CD4-positive, alpha-beta memory T cell (primary cell): ENCODE measurements at regions not wholly inside any gene's neighbourhood (a gene's known extent, or its start where the extent isn't known, plus 50 kb on each side); places are given as distances from the start of the nearest gene placed in this dataset.

Experiments used
- CTCF ChIA-PET: fragments of 350-600 bp; sonication (Branson Sonifier 250); formaldehyde crosslinking; loops from one replicate; lab custom pipeline; 2021; ENCODE audit warnings: inconsistent platforms; ENCODE audit not compliant: partially characterized antibody; lab: Charles Lee
- POLR2A ChIA-PET: fragments of 350-600 bp; sonication (Branson Sonifier 250); formaldehyde crosslinking; loops from one replicate; lab custom pipeline; 2021; ENCODE audit not compliant: partially characterized antibody; lab: Charles Lee
- DNase-seq, 5 donors: peaks; one replicate each; pipeline versions ENCODE4 v3.0.0 to v3.0.0-alpha.2; 2020 to 2022; ENCODE audit warnings: mixed read lengths in 1 of 5
- H3K27ac ChIP-seq: one replicate; pipeline ENCODE4 v1.7.0; 2013; ENCODE audit warnings: low read depth, low read length
- H3K27me3 ChIP-seq: 2 replicates; pipeline ENCODE4 v1.7.0; 2013; ENCODE audit warnings: mild to moderate bottlenecking, low read length, moderate library complexity; ENCODE audit not compliant: insufficient read depth
- H3K36me3 ChIP-seq: 2 replicates; pipeline ENCODE4 v1.7.0; 2013; ENCODE audit warnings: mild to moderate bottlenecking, low read length, moderate library complexity; ENCODE audit not compliant: insufficient read depth
- H3K4me1 ChIP-seq: 2 replicates; pipeline ENCODE4 v1.7.0; 2013; ENCODE audit warnings: mild to moderate bottlenecking, low read length, moderate library complexity; ENCODE audit not compliant: insufficient read depth
- H3K4me3 ChIP-seq, 2 donors: one replicate each; pipeline ENCODE4 v1.7.0; 2013; ENCODE audit warnings: low read length in 2 of 2, mild to moderate bottlenecking in 1 of 2
- H3K9me3 ChIP-seq, 2 donors: one replicate each; pipeline ENCODE4 v1.7.0; 2013; ENCODE audit warnings: low read length in 2 of 2, control low read depth in 1 of 2; ENCODE audit not compliant: control insufficient read depth in 1 of 2
- H3K27ac Mint-ChIP-seq, 7 donors: one replicate each; pipeline ENCODE4 v1.8.0; 2020 to 2021; ENCODE audit warnings: mixed read lengths in 7 of 7, mild to moderate bottlenecking in 6 of 7, inconsistent platforms in 3 of 7, moderate library complexity in 3 of 7
- H3K27me3 Mint-ChIP-seq, 2 donors: one replicate each; pipeline ENCODE4 v1.8.0; 2020 to 2021; ENCODE audit warnings: mixed read lengths in 2 of 2
- H3K36me3 Mint-ChIP-seq, 2 donors: one replicate each; pipeline ENCODE4 v1.8.0; 2020 to 2021; ENCODE audit warnings: mixed read lengths in 2 of 2, inconsistent platforms in 1 of 2, mild to moderate bottlenecking in 1 of 2
- H3K4me1 Mint-ChIP-seq, 4 donors: one replicate each; pipeline ENCODE4 v1.8.0; 2020 to 2021; ENCODE audit warnings: mixed read lengths in 4 of 4, mild to moderate bottlenecking in 1 of 4
- H3K4me3 Mint-ChIP-seq, 8 donors: one replicate each; pipeline ENCODE4 v1.8.0; 2020 to 2021; ENCODE audit warnings: mixed read lengths in 8 of 8, mild to moderate bottlenecking in 7 of 8, moderate library complexity in 6 of 8, inconsistent platforms in 3 of 8
- H3K9me3 Mint-ChIP-seq, 8 donors: one replicate each; pipeline ENCODE4 v1.8.0; 2020 to 2021; ENCODE audit warnings: mixed read lengths in 8 of 8, mild to moderate bottlenecking in 5 of 8, inconsistent platforms in 3 of 8, moderate library complexity in 1 of 8
- intact Hi-C: fragments of 100-400 bp; cut with micrococcal nuclease; formaldehyde crosslinking; loops from one replicate; pipeline ENCODE4 v1.15.1; 2023

DNA sequence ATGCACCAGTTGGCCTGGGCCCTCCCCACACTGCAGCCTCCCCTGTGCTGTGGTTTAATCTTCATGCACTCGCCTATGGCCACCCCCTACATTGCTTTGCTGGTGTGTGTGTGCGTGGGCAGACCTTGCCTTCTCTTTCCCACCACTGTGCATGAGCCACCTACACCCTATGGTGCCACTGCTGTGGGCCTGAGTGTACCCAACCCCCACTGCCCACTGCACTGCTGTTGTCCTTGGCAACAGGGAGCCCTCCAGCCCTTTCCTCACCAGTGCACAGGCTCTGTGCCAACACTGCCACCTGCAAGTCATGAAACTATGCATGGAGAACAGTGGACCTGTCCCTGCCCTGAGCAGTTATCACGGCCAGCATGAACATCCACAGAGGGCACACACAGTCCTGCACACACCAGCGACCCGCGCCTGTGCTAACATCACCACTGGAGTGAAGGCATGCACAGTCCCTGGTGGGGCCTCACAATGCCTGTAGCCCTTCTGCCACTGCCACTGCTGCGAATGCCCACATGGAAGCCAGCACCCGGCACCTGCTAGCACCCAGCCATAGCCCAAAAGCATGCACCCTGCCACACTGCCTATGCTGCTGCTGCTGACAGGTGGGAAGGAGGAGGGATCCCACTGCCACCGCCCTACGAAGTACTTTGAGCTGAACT lies 237.8 kb upstream of the ARSJ start:
- CTCF ChIA-PET, result no interaction called here
- peaks cover 1 to 2% of the 10 kb centered on the region in 2 donors for H3K27me3 Mint-ChIP-seq
- Histone ChIP-seq H3K27ac (no peak overlapping the region), H3K9me3 (no peaks in the 10 kb centered on the region), H3K4me1 (no peaks in the 10 kb centered on the region), H3K4me3 (no peak overlapping the region), H3K36me3 (no peaks in the 10 kb centered on the region), H3K27me3 (no peaks in the 10 kb centered on the region)
- no peak overlapping the region for H3K4me3 Mint-ChIP-seq
- no peaks in the 10 kb centered on the region for H3K36me3 Mint-ChIP-seq
- DNase-seq, result no peak
- no peaks in the 10 kb centered on the region for H3K4me1 Mint-ChIP-seq
- H3K9me3 Mint-ChIP-seq, result no peaks in the 10 kb centered on the region
- POLR2A ChIA-PET, result no interaction called here
- H3K27ac Mint-ChIP-seq, result no peak overlapping the region
- intact Hi-C loops, result no loop called here

DNA sequence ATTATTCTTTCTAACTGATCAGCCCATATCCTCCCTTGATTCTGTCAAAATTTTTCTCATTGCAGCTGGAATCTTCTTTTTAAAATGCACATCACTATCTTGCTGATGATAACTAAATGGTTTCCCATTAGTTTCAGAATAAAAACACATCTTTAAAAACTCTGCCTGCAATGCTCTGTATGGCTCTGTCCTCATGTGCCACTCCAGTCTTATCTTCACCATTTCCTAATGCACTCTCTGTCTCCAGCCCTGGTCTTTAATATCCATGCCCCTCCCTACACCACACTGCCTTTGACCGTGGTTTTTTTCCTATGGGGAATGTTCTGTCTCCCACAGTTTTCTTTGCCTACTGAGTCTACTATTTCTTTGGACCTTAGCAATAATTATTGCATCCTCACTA lies 244.1 kb upstream of the ARSJ start:
- H3K27me3 Mint-ChIP-seq, result no peaks in the 10 kb centered on the region
- peak overlapping the region in 1 of 7 donors; percentile 63 for H3K27ac Mint-ChIP-seq
- Histone ChIP-seq H3K4me3 (no peak overlapping the region), H3K36me3 (no peaks in the 10 kb centered on the region), H3K9me3 (no peaks in the 10 kb centered on the region), H3K4me1 (no peaks in the 10 kb centered on the region), H3K27me3 (no peaks in the 10 kb centered on the region), H3K27ac (no peak overlapping the region)
- POLR2A ChIA-PET, result no interaction called here
- H3K4me1 Mint-ChIP-seq, result no peaks in the 10 kb centered on the region
- CTCF ChIA-PET, result no interaction called here
- no peaks in the 10 kb centered on the region for H3K9me3 Mint-ChIP-seq
- no peak for DNase-seq
- intact Hi-C loops, result no loop called here
- no peaks in the 10 kb centered on the region for H3K36me3 Mint-ChIP-seq
- no peak overlapping the region for H3K4me3 Mint-ChIP-seq

DNA sequence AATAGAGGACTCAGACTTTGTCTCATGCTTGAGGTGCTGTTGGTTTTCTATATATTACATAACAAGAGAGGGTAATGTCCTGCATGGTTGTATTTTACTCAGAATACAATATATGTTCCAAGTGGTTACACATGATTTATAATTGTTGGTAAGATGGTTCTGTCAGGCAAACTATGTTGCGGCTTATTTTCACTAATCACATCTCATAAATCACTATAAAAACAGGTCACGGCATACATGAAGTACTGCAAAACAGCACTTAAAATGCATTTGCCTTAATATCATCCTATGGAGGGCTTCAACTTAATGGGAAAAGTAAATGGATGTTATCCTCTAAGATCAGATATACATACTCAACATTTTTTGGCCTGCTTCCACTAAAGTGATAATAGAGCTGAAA lies 246.0 kb upstream of the ARSJ start:
- Mint-ChIP-seq H3K36me3 (no peaks in the 10 kb centered on the region), H3K4me3 (no peak overlapping the region)

DNA sequence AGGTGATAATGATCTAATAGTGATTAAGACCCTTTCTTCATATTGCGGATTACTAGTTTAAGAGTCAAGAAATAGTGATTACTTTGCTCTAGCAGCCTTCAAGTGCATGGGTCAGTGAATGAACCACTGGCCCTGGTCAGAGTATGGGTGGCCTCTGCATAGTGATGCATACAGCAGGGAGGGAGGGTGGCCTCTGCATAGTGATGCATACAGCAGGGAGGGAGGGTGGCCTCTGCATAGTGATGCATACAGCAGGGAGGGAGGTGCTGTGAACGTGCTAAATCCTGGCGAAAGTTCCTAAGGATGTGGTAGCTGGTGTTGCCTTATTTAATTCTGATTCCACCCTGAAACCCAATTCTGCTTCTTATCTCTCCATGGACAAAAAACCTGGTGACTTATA lies 246.7 kb upstream of the ARSJ start:
- no peaks in the 10 kb centered on the region for H3K36me3 ChIP-seq
- no peak overlapping the region for H3K27ac ChIP-seq
- Mint-ChIP-seq H3K27me3 (peaks cover 0 to 3% of the 10 kb centered on the region in 2 donors), H3K9me3 (no peaks in the 10 kb centered on the region), H3K4me3 (no peak overlapping the region), H3K27ac (no peak overlapping the region), H3K36me3 (no peaks in the 10 kb centered on the region), H3K4me1 (no peaks in the 10 kb centered on the region)
- no peaks in the 10 kb centered on the region for H3K9me3 ChIP-seq
- intact Hi-C loops, result no loop called here
- ChIA-PET POLR2A (no interaction called here), CTCF (no interaction called here)
- no peaks in the 10 kb centered on the region for H3K4me1 ChIP-seq
- no peak for DNase-seq
- no peaks in the 10 kb centered on the region for H3K27me3 ChIP-seq
- H3K4me3 ChIP-seq, result no peak overlapping the region

More for the DNA sequence above, 246.0 kb upstream of the ARSJ start:
- CTCF ChIA-PET, result no interaction called here
- no peaks in the 10 kb centered on the region for H3K27me3 Mint-ChIP-seq
- H3K4me1 ChIP-seq, result no peaks in the 10 kb centered on the region
- intact Hi-C loops, result no loop called here
- H3K27ac Mint-ChIP-seq, result no peak overlapping the region
- no peak for DNase-seq
- H3K4me1 Mint-ChIP-seq, result no peaks in the 10 kb centered on the region
- no peaks in the 10 kb centered on the region for H3K9me3 ChIP-seq
- POLR2A ChIA-PET, result no interaction called here
- no peaks in the 10 kb centered on the region for H3K9me3 Mint-ChIP-seq
- no peaks in the 10 kb centered on the region for H3K36me3 ChIP-seq
- H3K4me3 ChIP-seq, result no peak overlapping the region
- no peaks in the 10 kb centered on the region for H3K27me3 ChIP-seq
- no peak overlapping the region for H3K27ac ChIP-seq

DNA sequence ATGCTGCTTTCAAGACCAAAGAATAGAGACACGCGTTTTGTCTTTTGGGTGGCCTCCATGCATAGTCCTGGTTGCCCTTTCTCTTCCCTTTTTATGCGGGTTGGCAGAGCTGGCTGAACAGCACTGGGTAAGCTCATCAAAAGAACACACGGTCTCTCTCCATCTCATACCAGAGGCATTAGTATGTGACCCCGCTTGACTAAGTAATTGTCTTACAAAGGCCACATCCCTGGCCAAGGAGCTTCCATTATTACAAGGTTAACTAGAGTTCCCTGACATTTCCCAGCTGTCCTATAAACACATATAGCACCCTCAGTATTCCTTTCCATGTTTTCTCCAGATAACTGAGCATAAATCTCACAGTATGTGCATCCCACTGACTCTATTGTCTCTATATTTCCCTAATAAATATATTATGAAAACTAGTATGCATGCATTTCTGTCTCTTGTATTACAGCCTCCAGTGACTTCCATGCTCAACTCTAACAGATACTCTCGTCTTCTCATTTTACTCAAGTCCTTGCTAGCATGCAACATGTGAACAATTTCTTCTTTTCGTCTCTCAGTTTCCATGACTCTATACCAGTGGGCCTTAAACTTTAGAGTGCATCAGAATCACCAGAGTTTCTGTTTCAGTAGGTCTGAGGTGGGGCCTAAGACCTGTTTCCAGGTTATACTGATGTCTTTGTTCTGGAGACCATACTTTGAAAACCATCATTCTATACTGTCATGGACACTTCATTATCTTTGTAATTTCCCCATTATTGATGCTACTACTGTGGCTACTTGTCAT lies 247.7 kb upstream of the ARSJ start:
- Histone ChIP-seq H3K36me3 (no peaks in the 10 kb centered on the region), H3K9me3 (no peaks in the 10 kb centered on the region), H3K4me3 (no peak overlapping the region), H3K27me3 (no peaks in the 10 kb centered on the region), H3K27ac (no peak overlapping the region), H3K4me1 (no peaks in the 10 kb centered on the region)
- DNase-seq, result no peak
- no peaks in the 10 kb centered on the region for H3K36me3 Mint-ChIP-seq
- H3K27me3 Mint-ChIP-seq, result peaks cover 0 to 3% of the 10 kb centered on the region in 2 donors
- ChIA-PET POLR2A (no interaction called here), CTCF (no interaction called here)
- intact Hi-C loops, result no loop called here
- H3K4me1 Mint-ChIP-seq, result no peaks in the 10 kb centered on the region
- no peak overlapping the region for H3K27ac Mint-ChIP-seq
- no peaks in the 10 kb centered on the region for H3K9me3 Mint-ChIP-seq
- H3K4me3 Mint-ChIP-seq, result no peak overlapping the region

DNA sequence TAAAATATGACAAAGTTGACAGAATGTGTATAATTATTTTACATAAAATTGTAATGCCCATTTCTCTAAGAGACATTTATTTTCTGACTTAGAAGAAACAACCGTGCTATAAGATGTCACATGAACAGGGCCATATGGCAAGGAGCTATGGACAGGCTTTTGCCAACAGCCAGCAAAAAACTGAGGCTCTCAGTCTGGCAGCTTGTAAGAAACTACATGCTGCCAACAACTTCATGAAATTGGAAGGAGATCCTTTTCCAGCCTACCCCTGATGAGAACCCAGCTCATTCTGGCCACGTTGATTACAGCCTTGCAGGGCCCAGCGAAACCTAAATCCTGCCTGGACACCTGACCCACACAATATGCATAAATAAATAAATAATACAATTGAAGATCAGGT lies 250.3 kb upstream of the ARSJ start:
- POLR2A ChIA-PET, result no interaction called here
- no peak for DNase-seq
- Histone ChIP-seq H3K27me3 (no peaks in the 10 kb centered on the region), H3K4me3 (no peak overlapping the region), H3K4me1 (no peaks in the 10 kb centered on the region), H3K27ac (no peak overlapping the region), H3K36me3 (no peaks in the 10 kb centered on the region), H3K9me3 (no peaks in the 10 kb centered on the region)
- intact Hi-C loops, result no loop called here
- no peak overlapping the region for H3K27ac Mint-ChIP-seq
- CTCF ChIA-PET, result no interaction called here
- H3K27me3 Mint-ChIP-seq, result peaks cover 0 to 3% of the 10 kb centered on the region in 2 donors
- no peaks in the 10 kb centered on the region for H3K4me1 Mint-ChIP-seq
- no peaks in the 10 kb centered on the region for H3K36me3 Mint-ChIP-seq
- H3K4me3 Mint-ChIP-seq, result no peak overlapping the region
- no peaks in the 10 kb centered on the region for H3K9me3 Mint-ChIP-seq

DNA sequence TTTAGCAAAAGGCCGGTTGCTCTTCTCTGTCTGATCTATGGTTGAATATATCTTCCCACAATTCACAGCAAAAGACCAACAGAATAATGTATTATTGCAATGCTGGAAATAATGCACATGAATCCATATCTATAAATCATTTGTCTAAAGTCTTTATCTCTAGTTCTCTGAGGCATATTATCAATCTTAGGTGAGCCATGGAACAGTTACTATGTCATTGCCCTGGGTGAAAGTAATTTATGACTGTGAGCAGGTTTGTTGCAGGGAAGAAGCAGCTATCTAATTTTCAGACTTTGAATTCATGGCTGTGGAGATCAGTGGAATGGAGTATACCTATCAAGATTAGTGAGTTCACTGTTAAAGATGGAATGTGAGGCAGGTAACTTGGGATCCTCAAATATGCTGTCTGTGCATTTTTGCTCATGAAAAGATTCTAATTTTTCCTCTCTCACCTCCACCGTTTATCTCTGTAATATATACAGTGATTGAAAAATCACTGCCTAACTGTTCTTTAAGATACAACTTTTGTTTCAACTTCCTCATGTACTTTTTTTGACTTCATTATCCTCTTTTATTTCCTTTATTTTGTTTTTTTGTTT lies 256.8 kb upstream of the ARSJ start:
- ChIA-PET CTCF (no interaction called here), POLR2A (no interaction called here)
- Mint-ChIP-seq H3K4me3 (no peak overlapping the region), H3K27me3 (no peaks in the 10 kb centered on the region), H3K9me3 (no peaks in the 10 kb centered on the region), H3K4me1 (no peaks in the 10 kb centered on the region), H3K27ac (no peak overlapping the region), H3K36me3 (no peaks in the 10 kb centered on the region)
- no peak overlapping the region for H3K27ac ChIP-seq
- H3K27me3 ChIP-seq, result no peaks in the 10 kb centered on the region
- H3K36me3 ChIP-seq, result no peaks in the 10 kb centered on the region
- H3K4me3 ChIP-seq, result no peak overlapping the region
- no peaks in the 10 kb centered on the region for H3K4me1 ChIP-seq
- H3K9me3 ChIP-seq, result no peaks in the 10 kb centered on the region
- no peak for DNase-seq
- intact Hi-C loops, result no loop called here
